GM21619 (cell line): ENCODE measurements at regions not wholly inside any gene's neighbourhood (a gene's known extent, or its start where the extent isn't known, plus 50 kb on each side); places are given as distances from the start of the nearest gene placed in this dataset.
"Not testable (repeated sequence)": the region's sequence is repeated elsewhere in the genome, so short reads cannot be mapped to it uniquely, and the experiment has no call there.

Source experiments
- ATAC-seq: cut with Tn5 transposase; IDR thresholded peaks from one replicate; pipeline ENCODE4 v1.9.1; 2021; ENCODE audit not compliant: unreplicated experiment

GRCh38 chr12:90710711-90711110 is 244.3 kb downstream of the CCER1 start:
- ATAC-seq, result no peak

GRCh38 chr12:90706036-90706435 is 248.9 kb downstream of the CCER1 start:
- no peak for ATAC-seq

- no peak for ATAC-seq
These were observed 259.6 kb downstream of the CCER1 start for GRCh38 chr12:90695415-90695814.

GRCh38 chr12:90690120-90690519 is 264.9 kb downstream of the CCER1 start:
- ATAC-seq, result no peak

GRCh38 chr12:90687682-90688081 is 267.3 kb downstream of the CCER1 start:
- ATAC-seq, result not testable (repeated sequence)

GRCh38 chr12:90683871-90684270 is 271.1 kb downstream of the CCER1 start:
- no peak for ATAC-seq

- no peak for ATAC-seq
These were observed 272.6 kb downstream of the CCER1 start for GRCh38 chr12:90682398-90682797.

- ATAC-seq, result no peak
These were observed 275.3 kb downstream of the CCER1 start for GRCh38 chr12:90679674-90680073.

- ATAC-seq, result no peak
These were observed 277.4 kb downstream of the CCER1 start for GRCh38 chr12:90677552-90677951.

- no peak for ATAC-seq
These were observed 277.9 kb downstream of the CCER1 start for GRCh38 chr12:90677055-90677454.

- ATAC-seq, result no peak
These were observed 279.9 kb downstream of the CCER1 start for GRCh38 chr12:90675106-90675505.

GRCh38 chr12:90672081-90672480 is 282.9 kb downstream of the CCER1 start:
- no peak for ATAC-seq

- not testable (repeated sequence) for ATAC-seq
These were observed 291.0 kb downstream of the CCER1 start for GRCh38 chr12:90663949-90664348.

GRCh38 chr12:90659060-90659459 is 295.9 kb downstream of the CCER1 start:
- ATAC-seq, result no peak

GRCh38 chr12:90653040-90653439 is 301.9 kb downstream of the CCER1 start:
- no peak for ATAC-seq

- no peak for ATAC-seq
These were observed 302.7 kb downstream of the CCER1 start for GRCh38 chr12:90652280-90652679.

- ATAC-seq, result no peak
These were observed 309.8 kb downstream of the CCER1 start for GRCh38 chr12:90645181-90645580.

GRCh38 chr12:90631591-90632212 is 323.3 kb downstream of the CCER1 start:
- ATAC-seq, result no peak

GRCh38 chr12:90630006-90630405 is 325.0 kb downstream of the CCER1 start:
- ATAC-seq, result no peak

GRCh38 chr12:90628213-90628612 is 326.8 kb downstream of the CCER1 start:
- no peak for ATAC-seq

GRCh38 chr12:90627180-90627896 is 327.6 kb downstream of the CCER1 start:
- ATAC-seq, result no peak

GRCh38 chr12:90622431-90622830 is 332.5 kb downstream of the CCER1 start:
- ATAC-seq, result no peak

GRCh38 chr12:90621927-90622326 is 333.0 kb downstream of the CCER1 start:
- ATAC-seq, result no peak
